SK-N-SH treated with all-trans-retinoic acid at 6 μM for 48 hours (cell line): ENCODE measurements at regions not wholly inside any gene's neighbourhood (a gene's known extent, or its start where the extent isn't known, plus 50 kb on each side); places are given as distances from the start of the nearest gene placed in this dataset.

Experiments
- ESRRG ChIP-seq: fragments of 250-450 bp; sonication (Bioruptor Pico); IDR thresholded peaks from 2 replicates; pipeline ENCODE4 v1.6.1; 2021; ENCODE audit warnings: mild to moderate bottlenecking
- GLIS3 ChIP-seq: fragments of 250-450 bp; sonication (Bioruptor Pico); IDR thresholded peaks from 2 replicates; pipeline ENCODE4 v1.5.0; 2020; ENCODE audit warnings: mild to moderate bottlenecking, moderate library complexity
- PATZ1 ChIP-seq: fragments of 250-450 bp; sonication (Bioruptor Pico); IDR thresholded peaks from 2 replicates; pipeline ENCODE4 v1.8.0; 2020; ENCODE audit warnings: mild to moderate bottlenecking, moderate library complexity, borderline replicate concordance
- RARB ChIP-seq: fragments of 250-450 bp; sonication (Bioruptor Pico); IDR thresholded peaks from 2 replicates; pipeline ENCODE4 v1.8.0; 2021; ENCODE audit warnings: mild to moderate bottlenecking, moderate library complexity
- TOX ChIP-seq: fragments of 250-450 bp; sonication (Bioruptor Pico); IDR thresholded peaks from 2 replicates; pipeline ENCODE4 v1.8.0; 2021; ENCODE audit warnings: mild to moderate bottlenecking, moderate library complexity, borderline replicate concordance
- ZC3H10 ChIP-seq: fragments of 250-450 bp; sonication (Bioruptor Pico); IDR thresholded peaks from 2 replicates; pipeline ENCODE4 v1.5.1; 2021; ENCODE audit warnings: mild to moderate bottlenecking, moderate library complexity
- ZFP3 ChIP-seq: fragments of 250-450 bp; sonication (Bioruptor Pico); IDR thresholded peaks from 2 replicates; pipeline ENCODE4 v1.5.0; 2020; ENCODE audit warnings: mild to moderate bottlenecking, moderate library complexity
- ZFP30 ChIP-seq: fragments of 450-650 bp; formaldehyde crosslinking; IDR thresholded peaks from 2 replicates; pipeline ENCODE4 v1.5.0; 2022; ENCODE audit warnings: mild to moderate bottlenecking, moderate library complexity
- TF ChIP-seq, protein P1 (sequence below): fragments of 250-450 bp; sonication (Bioruptor Pico); IDR thresholded peaks from 2 replicates; pipeline ENCODE4 v1.5.1; 2021; ENCODE audit warnings: mild to moderate bottlenecking, moderate library complexity

GRCh38 chr4:156578713-156579112, 392.9 kb downstream of the PDGFC start:
- TF ChIP-seq RARB (no peak), ZC3H10 (CRISPR knock-in tag) (no peak), ZFP3 (no peak), PATZ1 (CRISPR knock-in tag) (no peak), ESRRG (no peak), TOX (CRISPR knock-in tag) (no peak), ZFP30 (CRISPR knock-in tag) (no peak), GLIS3 (CRISPR knock-in tag) (no peak)
- TF ChIP-seq, protein P1, sequence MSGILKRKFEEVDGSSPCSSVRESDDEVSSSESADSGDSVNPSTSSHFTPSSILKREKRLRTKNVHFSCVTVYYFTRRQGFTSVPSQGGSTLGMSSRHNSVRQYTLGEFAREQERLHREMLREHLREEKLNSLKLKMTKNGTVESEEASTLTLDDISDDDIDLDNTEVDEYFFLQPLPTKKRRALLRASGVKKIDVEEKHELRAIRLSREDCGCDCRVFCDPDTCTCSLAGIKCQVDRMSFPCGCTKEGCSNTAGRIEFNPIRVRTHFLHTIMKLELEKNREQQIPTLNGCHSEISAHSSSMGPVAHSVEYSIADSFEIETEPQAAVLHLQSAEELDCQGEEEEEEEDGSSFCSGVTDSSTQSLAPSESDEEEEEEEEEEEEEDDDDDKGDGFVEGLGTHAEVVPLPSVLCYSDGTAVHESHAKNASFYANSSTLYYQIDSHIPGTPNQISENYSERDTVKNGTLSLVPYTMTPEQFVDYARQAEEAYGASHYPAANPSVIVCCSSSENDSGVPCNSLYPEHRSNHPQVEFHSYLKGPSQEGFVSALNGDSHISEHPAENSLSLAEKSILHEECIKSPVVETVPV = no peak
